ENCODE measurements at regions not wholly inside any gene's neighbourhood (a gene's known extent, or its start where the extent isn't known, plus 50 kb on each side); places are given as distances from the start of the nearest gene placed in this dataset.

GRCh38 chr2:176753205-176753604 is 459.4 kb upstream of the HNRNPA3 start:
- TF ChIP-seq CTCF (IDR thresholded peaks at IDR 0.05), result no peak
- no peak for TF ChIP-seq ZFP36 (IDR thresholded peaks at IDR 0.05; ENCODE audit: borderline replicate concordance, partially characterized antibody)
- no peak for TF ChIP-seq POLR2A (IDR thresholded peaks at IDR 0.05; ENCODE audit: low read length)
- no peak for TF ChIP-seq USF2 (IDR thresholded peaks at IDR 0.05)
- no peak for TF ChIP-seq RARB (CRISPR knock-in tag; IDR thresholded peaks at IDR 0.05)
- TF ChIP-seq BHLHE40 (IDR thresholded peaks at IDR 0.05; ENCODE audit: low read depth, low read length), result no peak
- no peak for TF ChIP-seq MYC (IDR thresholded peaks at IDR 0.05; ENCODE audit: borderline replicate concordance, low read length)
- no peak for TF ChIP-seq SREBF2 (IDR thresholded peaks at IDR 0.05)

All from A549 (cell line).